PC-9 (cell line): ENCODE measurements at regions not wholly inside any gene's neighbourhood (a gene's known extent, or its start where the extent isn't known, plus 50 kb on each side); places are given as distances from the start of the nearest gene placed in this dataset.

Source experiments
- CTCF ChIP-seq: fragments of 200-600 bp; sonication (generic); conservative IDR thresholded peaks from 2 replicates; pipeline ENCODE4 v1.6.1; 2017; ENCODE audit warnings: mixed run types, antibody characterized with exemption, mild to moderate bottlenecking, moderate library complexity
- EZH2 ChIP-seq: fragments of 200-600 bp; sonication (generic); IDR thresholded peaks from 2 replicates; pipeline ENCODE4 v1.8.0; 2017; ENCODE audit warnings: antibody characterized with exemption, low read depth

GRCh38 chr3:20424086-20424485 is 238.1 kb upstream of the SGO1 start:
- TF ChIP-seq CTCF (no peak), EZH2 (no peak)
